PC-3 (cell line): ENCODE measurements at regions not wholly inside any gene's neighbourhood (a gene's known extent, or its start where the extent isn't known, plus 50 kb on each side); places are given as distances from the start of the nearest gene placed in this dataset.

Experiments used
- ATAC-seq: fragments of 200-7000 bp; cut with Tn5 transposase; 2 replicates; pipeline ENCODE4 v1.9.1; 2020; ENCODE audit warnings: mild to moderate bottlenecking, moderate library complexity
- BruUV-seq: library from RNA; stranded (reverse); fragments of 400-500 nt; replicated peaks from 2 replicates; lab custom pipeline; 2021; lab: Mats Ljungman, UMichigan
- CTCF ChIA-PET: fragments of 300-600 bp; sonication (Branson Sonifier 250); formaldehyde crosslinking; loops from one replicate; lab custom pipeline; 2022; ENCODE audit warnings: antibody characterized with exemption; lab: Charles Lee
- POLR2A ChIA-PET: fragments of 300-600 bp; sonication (Branson Sonifier 250); formaldehyde crosslinking; loops from one replicate; lab custom pipeline; 2022; ENCODE audit warnings: antibody characterized with exemption; ENCODE audit not compliant: unreplicated experiment; lab: Charles Lee
- DNase-seq: peaks from one replicate; pipeline ENCODE4 v3.0.0-alpha.2; 2015
- H2AFZ ChIP-seq: fragments of 300-600 bp; sonication (generic); 2 replicates; pipeline ENCODE4 v1.6.0; 2016; ENCODE audit warnings: antibody characterized with exemption, low read length
- H3F3A ChIP-seq: fragments of 300-600 bp; sonication (generic); one replicate; pipeline ENCODE4 v1.6.0; 2017; ENCODE audit warnings: antibody characterized with exemption, low read length, control low read depth, mild to moderate bottlenecking; ENCODE audit not compliant: unreplicated experiment
- H3K27ac ChIP-seq: fragments of 300-600 bp; sonication (generic); 2 replicates; pipeline ENCODE4 v1.5.1; 2016; ENCODE audit warnings: mild to moderate bottlenecking, low read length
- H3K27me3 ChIP-seq: fragments of 300-600 bp; sonication (generic); 2 replicates; pipeline ENCODE4 v1.6.1; 2016; ENCODE audit warnings: low read length, mixed read lengths
- H3K36me3 ChIP-seq: fragments of 300-600 bp; sonication (generic); 2 replicates; pipeline ENCODE4 v1.6.1; 2016; ENCODE audit warnings: low read depth, mixed run types, low read length, mixed read lengths
- H3K4me1 ChIP-seq: fragments of 300-600 bp; sonication (generic); 2 replicates; pipeline ENCODE4 v1.5.1; 2016; ENCODE audit warnings: low read length; ENCODE audit not compliant: insufficient read depth
- H3K4me2 ChIP-seq: fragments of 300-600 bp; sonication (generic); 2 replicates; pipeline ENCODE4 v1.6.0; 2016; ENCODE audit warnings: low read length
- H3K4me3 ChIP-seq: fragments of 300-600 bp; sonication (generic); 2 replicates; pipeline ENCODE4 v1.5.1; 2016; ENCODE audit warnings: mild to moderate bottlenecking, low read length, mixed read lengths
- H3K79me2 ChIP-seq: fragments of 300-600 bp; sonication (generic); 2 replicates; pipeline ENCODE4 v1.6.1; 2017; ENCODE audit warnings: low read length, mixed read lengths
- H3K9ac ChIP-seq: fragments of 300-600 bp; sonication (generic); 2 replicates; pipeline ENCODE4 v1.6.0; 2016; ENCODE audit warnings: mild to moderate bottlenecking, low read length
- H3K9me2 ChIP-seq: fragments of 300-600 bp; sonication (generic); replicated peaks from 2 replicates; pipeline ENCODE4 v1.6.1; 2016; ENCODE audit warnings: mixed run types, low read length, mixed read lengths
- H3K9me3 ChIP-seq: fragments of 300-600 bp; sonication (generic); 2 replicates; pipeline ENCODE4 v1.6.1; 2016; ENCODE audit warnings: low read length, mixed read lengths
- H4K20me1 ChIP-seq: fragments of 300-600 bp; sonication (generic); 2 replicates; pipeline ENCODE4 v1.6.1; 2016; ENCODE audit warnings: low read length, mixed read lengths
- CTCF ChIP-seq: fragments of 300-600 bp; sonication (generic); conservative IDR thresholded peaks from 2 replicates; pipeline ENCODE4 v1.5.1; 2017; ENCODE audit warnings: antibody characterized with exemption, low read depth, mild to moderate bottlenecking, low read length
- EZH2 ChIP-seq: fragments of 300-600 bp; sonication (generic); IDR thresholded peaks from one replicate; pipeline ENCODE4 v1.6.1; 2017; ENCODE audit warnings: antibody characterized with exemption, mild to moderate bottlenecking, low read length; ENCODE audit not compliant: unreplicated experiment
- EZH2phosphoT487 ChIP-seq: fragments of 300-600 bp; sonication (generic); IDR thresholded peaks from 2 replicates; pipeline ENCODE4 v1.6.1; 2018; ENCODE audit warnings: mild to moderate bottlenecking, antibody characterized with exemption, low read length, borderline replicate concordance
- intact Hi-C: fragments of 100-400 bp; cut with micrococcal nuclease; formaldehyde crosslinking; loops from 2 replicates; pipeline ENCODE4 v1.9.0; 2023

GRCh38 chr3:72560846-72561675, 287.2 kb downstream of the SHQ1 start:
- ATAC-seq: no peak

GRCh38 chr3:72559385-72559784, 288.9 kb downstream of the SHQ1 start:
- DNase-seq: no peak
- Histone ChIP-seq H4K20me1 (no peaks in the 10 kb centered on the region), H3K27me3 (no peaks in the 10 kb centered on the region), H3K9ac (no peak overlapping the region), H3F3A (no peaks in the 10 kb centered on the region), H2AFZ (no peak overlapping the region), H3K4me2 (no peak overlapping the region), H3K27ac (no peak overlapping the region), H3K36me3 (no peaks in the 10 kb centered on the region), H3K79me2 (no peaks in the 10 kb centered on the region), H3K9me3 (no peaks in the 10 kb centered on the region), H3K4me1 (no peaks in the 10 kb centered on the region), H3K9me2 (no peaks in the 10 kb centered on the region), H3K4me3 (no peak overlapping the region)
- TF ChIP-seq EZH2phosphoT487 (no peak), CTCF (no peak), EZH2 (no peak)
- ChIA-PET POLR2A (no interaction called here), CTCF (no interaction called here)
- intact Hi-C loops: no loop called here
- BruUV-seq: no TSS peak
- ATAC-seq: no peak

More at GRCh38 chr3:72560846-72561675, 287.2 kb downstream of the SHQ1 start:
- Histone ChIP-seq H3K9me2 (no peaks in the 10 kb centered on the region), H3K36me3 (no peaks in the 10 kb centered on the region), H3F3A (no peaks in the 10 kb centered on the region), H3K27me3 (no peaks in the 10 kb centered on the region), H3K4me1 (no peaks in the 10 kb centered on the region), H3K9me3 (no peaks in the 10 kb centered on the region), H3K4me2 (no peak overlapping the region), H3K4me3 (no peak overlapping the region), H2AFZ (no peak overlapping the region), H3K79me2 (no peaks in the 10 kb centered on the region), H3K27ac (no peak overlapping the region), H4K20me1 (no peaks in the 10 kb centered on the region), H3K9ac (no peak overlapping the region)
- CTCF ChIA-PET: no interaction called here
- intact Hi-C loops: no loop called here
- BruUV-seq: no TSS peak
- DNase-seq: no peak
- POLR2A ChIA-PET: no interaction called here
- TF ChIP-seq EZH2 (no peak), CTCF (no peak), EZH2phosphoT487 (no peak)

GRCh38 chr3:72558001-72558400, 290.2 kb downstream of the SHQ1 start:
- Histone ChIP-seq H3F3A (no peaks in the 10 kb centered on the region), H2AFZ (no peak overlapping the region), H3K9ac (no peak overlapping the region), H3K36me3 (no peaks in the 10 kb centered on the region), H3K79me2 (no peaks in the 10 kb centered on the region), H3K27me3 (no peaks in the 10 kb centered on the region), H3K4me2 (no peak overlapping the region), H3K4me1 (no peaks in the 10 kb centered on the region), H4K20me1 (no peaks in the 10 kb centered on the region), H3K27ac (no peak overlapping the region), H3K9me3 (no peaks in the 10 kb centered on the region), H3K9me2 (no peaks in the 10 kb centered on the region), H3K4me3 (no peak overlapping the region)
- BruUV-seq: no TSS peak
- no peak for TF ChIP-seq EZH2
- DNase-seq: no peak
- no peak for ATAC-seq
- ChIA-PET CTCF (no interaction called here), POLR2A (no interaction called here)
- intact Hi-C loops: no loop called here
